ENCODE measurements at regions not wholly inside any gene's neighbourhood (a gene's known extent, or its start where the extent isn't known, plus 50 kb on each side); places are given as distances from the start of the nearest gene placed in this dataset.

- TF ChIP-seq MTF1 (CRISPR knock-in tag; IDR thresholded peaks at IDR 0.05) (no peak), TIGD3 (CRISPR knock-in tag; IDR thresholded peaks at IDR 0.05; ENCODE audit: borderline replicate concordance) (no peak), HMG20A (CRISPR knock-in tag; IDR thresholded peaks at IDR 0.05; ENCODE audit: borderline replicate concordance) (no peak), FOXK1 (CRISPR knock-in tag; IDR thresholded peaks at IDR 0.05; ENCODE audit: borderline replicate concordance, low read depth) (no peak), DR1 (CRISPR knock-in tag; IDR thresholded peaks at IDR 0.05) (no peak), THAP8 (CRISPR knock-in tag; IDR thresholded peaks at IDR 0.05; ENCODE audit: borderline replicate concordance) (no peak)
- DNase-seq (ENCODE audit: low spot score) (no peak), ATAC-seq (no peak), FAIRE-seq (no peak)
- BruUV-seq (replicated peaks), result no TSS peak
- ChIA-PET POLR2A (no interaction called here), CTCF (ENCODE audit: low intra/inter-chr PET ratio, low total read pairs) (no interaction called here)
- Histone ChIP-seq H3K9ac (ENCODE audit: insufficient read depth, low read depth, low read length) (no peak overlapping the region), H3K4me2 (ENCODE audit: low read depth, low read length) (no peak overlapping the region), H3K79me2 (ENCODE audit: insufficient read depth, low read length) (no peaks in the 10 kb centered on the region), H4K20me1 (ENCODE audit: insufficient read depth, low read length) (no peaks in the 10 kb centered on the region), H2AFZ (ENCODE audit: low read length) (no peak overlapping the region), H3K4me3 (replicated peaks in 1 of 3; ENCODE audit: insufficient read depth in 1 of 3, low read depth in 2 of 3, low read length in 3 of 3) (no peak overlapping the region), H3K27me3 (ENCODE audit: control insufficient read depth in 1 of 2, insufficient read depth in 2 of 2, low read length in 2 of 2) (peaks cover 6 to 37% of the 10 kb centered on the region in 2 experiments; a peak in 4 of 5 replicates), H3K36me3 (replicated peaks in 1 of 2; ENCODE audit: control insufficient read depth in 1 of 2, insufficient read depth in 2 of 2, low read length in 2 of 2) (no peaks in the 10 kb centered on the region), H3K27ac (ENCODE audit: extremely low read length, insufficient read depth, low read length) (no peak overlapping the region), H3K4me1 (ENCODE audit: insufficient read depth, low read length) (peaks cover 5% of the 10 kb centered on the region; the same call in 1 of the 2 replicates), H3K9me3 (ENCODE audit: low read length) (peaks cover 21% of the 10 kb centered on the region)
- in situ Hi-C loops (cut with HindIII; ENCODE audit: extremely low pct_ligation_motif_present, low pct_unique_long_range_greater_than_20kb) (no loop called here), intact Hi-C loops (cut with micrococcal nuclease; ENCODE audit: unreplicated experiment) (no loop called here)
- WGBS (ENCODE audit: low lambda C conversion rate), result 11% methylated on average over 5 of the region's 7 CpGs
Observed at GRCh38 chr7:128191136-128191844, 49.8 kb upstream of the LEP start.
